Left ventricle myocardium inferior (tissue), 1 donor: ENCODE measurements at regions not wholly inside any gene's neighbourhood (a gene's known extent, or its start where the extent isn't known, plus 50 kb on each side); places are given as distances from the start of the nearest gene placed in this dataset.

Experiments used
- DNase-seq: peaks from one replicate; pipeline ENCODE4 v3.0.0-alpha.2; 2020
- H3K27ac ChIP-seq: fragments of 200-600 bp; replicated peaks from 2 replicates; pipeline ENCODE4 v1.8.0; 2021
- H3K27me3 ChIP-seq: fragments of 200-600 bp; 2 replicates; pipeline ENCODE4 v1.8.0; 2021; ENCODE audit warnings: low read depth
- H3K36me3 ChIP-seq: fragments of 200-600 bp; 2 replicates; pipeline ENCODE4 v1.8.0; 2021
- H3K4me1 ChIP-seq: fragments of 200-600 bp; 2 replicates; pipeline ENCODE4 v1.8.0; 2021
- H3K4me3 ChIP-seq: fragments of 200-600 bp; 2 replicates; pipeline ENCODE4 v1.8.0; 2021; ENCODE audit warnings: mild to moderate bottlenecking, moderate library complexity
- H3K9me3 ChIP-seq: fragments of 200-600 bp; replicated peaks from 2 replicates; pipeline ENCODE4 v1.8.0; 2021
- intact Hi-C: fragments of 100-400 bp; cut with micrococcal nuclease; formaldehyde crosslinking; loops from one replicate; pipeline ENCODE4 v1.11.0; 2022
- TF ChIP-seq, protein P1 (sequence below): fragments of 200-600 bp; IDR thresholded peaks from 2 replicates; pipeline ENCODE4 v1.8.0; 2021; ENCODE audit warnings: antibody characterized with exemption, mild to moderate bottlenecking, borderline replicate concordance
- donor health status: DM: no; HTN: yes; CAD: no; lungs with severe emphysema.

DNA sequence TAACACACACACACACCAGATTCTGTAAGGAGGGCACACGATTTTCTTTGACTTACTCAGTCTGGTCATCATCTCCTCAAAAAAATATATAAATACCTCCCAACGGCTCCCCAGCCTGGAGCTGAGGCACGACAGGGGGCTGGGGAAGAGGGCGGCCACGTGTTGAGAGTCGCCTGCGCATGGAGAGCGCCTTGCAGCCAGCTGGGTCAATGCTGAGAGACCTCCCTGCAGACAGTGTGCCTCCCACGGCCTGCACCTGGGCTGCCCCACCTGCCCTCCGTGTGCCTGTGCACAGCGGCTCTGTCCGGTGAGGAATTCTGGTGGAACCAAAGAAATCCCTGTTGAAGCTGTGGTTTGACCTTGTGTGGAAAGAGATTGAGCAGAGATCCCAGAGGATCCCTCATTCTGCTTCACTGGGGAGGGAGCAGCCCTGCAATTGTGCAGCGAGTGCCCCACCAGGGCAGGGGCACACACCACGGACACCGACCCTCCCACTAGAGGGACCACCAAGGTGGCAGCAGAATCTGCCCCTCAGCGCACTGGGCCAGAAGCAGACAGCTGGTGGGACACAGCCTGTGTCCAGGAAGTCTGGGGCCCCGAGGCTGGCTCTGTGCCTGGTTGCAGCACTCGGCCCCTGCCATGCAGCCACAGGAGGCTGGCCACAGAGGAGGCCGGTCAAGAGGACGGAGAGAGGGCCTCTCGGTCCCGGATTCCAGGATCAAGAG is 150.5 kb upstream of the PPP2R2D start:
- intact Hi-C loops = no loop called here
- no peaks in the 10 kb centered on the region for H3K9me3 ChIP-seq
- no peak for DNase-seq
- peaks cover 75% of the 10 kb centered on the region for H3K27me3 ChIP-seq
- no peak overlapping the region for H3K27ac ChIP-seq
- H3K4me1 ChIP-seq = no peaks in the 10 kb centered on the region
- TF ChIP-seq, protein P1, sequence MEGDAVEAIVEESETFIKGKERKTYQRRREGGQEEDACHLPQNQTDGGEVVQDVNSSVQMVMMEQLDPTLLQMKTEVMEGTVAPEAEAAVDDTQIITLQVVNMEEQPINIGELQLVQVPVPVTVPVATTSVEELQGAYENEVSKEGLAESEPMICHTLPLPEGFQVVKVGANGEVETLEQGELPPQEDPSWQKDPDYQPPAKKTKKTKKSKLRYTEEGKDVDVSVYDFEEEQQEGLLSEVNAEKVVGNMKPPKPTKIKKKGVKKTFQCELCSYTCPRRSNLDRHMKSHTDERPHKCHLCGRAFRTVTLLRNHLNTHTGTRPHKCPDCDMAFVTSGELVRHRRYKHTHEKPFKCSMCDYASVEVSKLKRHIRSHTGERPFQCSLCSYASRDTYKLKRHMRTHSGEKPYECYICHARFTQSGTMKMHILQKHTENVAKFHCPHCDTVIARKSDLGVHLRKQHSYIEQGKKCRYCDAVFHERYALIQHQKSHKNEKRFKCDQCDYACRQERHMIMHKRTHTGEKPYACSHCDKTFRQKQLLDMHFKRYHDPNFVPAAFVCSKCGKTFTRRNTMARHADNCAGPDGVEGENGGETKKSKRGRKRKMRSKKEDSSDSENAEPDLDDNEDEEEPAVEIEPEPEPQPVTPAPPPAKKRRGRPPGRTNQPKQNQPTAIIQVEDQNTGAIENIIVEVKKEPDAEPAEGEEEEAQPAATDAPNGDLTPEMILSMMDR = no peak
- H3K4me3 ChIP-seq = no peak overlapping the region
- H3K36me3 ChIP-seq = no peaks in the 10 kb centered on the region

DNA sequence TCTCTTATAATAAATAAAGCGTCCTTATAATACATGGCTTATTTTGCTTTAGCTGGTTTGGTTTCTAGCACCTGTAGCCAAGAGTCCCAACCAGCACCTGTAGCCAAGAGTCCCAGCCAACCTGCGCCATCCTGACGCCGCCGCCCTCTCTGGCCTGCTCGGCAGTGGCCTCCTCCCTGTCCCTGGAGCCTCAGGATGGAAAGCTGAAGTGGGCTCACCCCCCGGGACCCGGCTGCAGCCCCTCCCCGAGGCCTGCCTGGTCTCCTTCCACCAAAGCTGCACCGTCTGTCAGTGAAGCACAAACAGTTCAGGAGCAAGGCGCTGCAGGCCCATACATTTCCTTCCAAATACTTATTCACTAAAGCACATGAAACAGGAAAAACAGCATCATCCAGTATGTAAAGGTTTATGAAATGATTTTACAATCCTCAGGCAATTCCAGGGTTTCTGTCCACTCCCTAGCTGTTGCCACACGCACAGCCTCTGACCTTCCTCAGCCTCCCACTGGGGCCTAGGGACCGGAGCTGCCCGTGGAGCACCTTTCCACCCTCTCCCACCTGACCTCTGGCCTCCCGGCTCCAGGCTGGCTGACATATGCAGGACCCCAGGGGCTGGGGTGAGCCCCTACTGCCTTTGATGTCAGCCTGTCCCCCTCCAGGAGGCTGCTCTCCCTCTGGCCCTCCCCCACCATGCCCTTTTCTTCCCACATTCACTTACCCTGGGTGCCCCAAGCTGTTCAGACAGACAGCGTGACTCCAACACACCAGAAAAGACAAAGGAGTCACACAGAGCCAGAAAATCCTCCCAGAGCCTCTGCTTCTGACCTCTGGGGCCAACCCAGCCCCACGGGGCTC is 149.6 kb upstream of the PPP2R2D start:
- H3K4me1 ChIP-seq = no peaks in the 10 kb centered on the region
- intact Hi-C loops = no loop called here
- TF ChIP-seq, protein P1 = no peak
- no peak for DNase-seq
- H3K4me3 ChIP-seq = no peak overlapping the region
- H3K36me3 ChIP-seq = no peaks in the 10 kb centered on the region
- H3K27me3 ChIP-seq = peaks cover 67% of the 10 kb centered on the region
- no peaks in the 10 kb centered on the region for H3K9me3 ChIP-seq
- no peak overlapping the region for H3K27ac ChIP-seq

DNA sequence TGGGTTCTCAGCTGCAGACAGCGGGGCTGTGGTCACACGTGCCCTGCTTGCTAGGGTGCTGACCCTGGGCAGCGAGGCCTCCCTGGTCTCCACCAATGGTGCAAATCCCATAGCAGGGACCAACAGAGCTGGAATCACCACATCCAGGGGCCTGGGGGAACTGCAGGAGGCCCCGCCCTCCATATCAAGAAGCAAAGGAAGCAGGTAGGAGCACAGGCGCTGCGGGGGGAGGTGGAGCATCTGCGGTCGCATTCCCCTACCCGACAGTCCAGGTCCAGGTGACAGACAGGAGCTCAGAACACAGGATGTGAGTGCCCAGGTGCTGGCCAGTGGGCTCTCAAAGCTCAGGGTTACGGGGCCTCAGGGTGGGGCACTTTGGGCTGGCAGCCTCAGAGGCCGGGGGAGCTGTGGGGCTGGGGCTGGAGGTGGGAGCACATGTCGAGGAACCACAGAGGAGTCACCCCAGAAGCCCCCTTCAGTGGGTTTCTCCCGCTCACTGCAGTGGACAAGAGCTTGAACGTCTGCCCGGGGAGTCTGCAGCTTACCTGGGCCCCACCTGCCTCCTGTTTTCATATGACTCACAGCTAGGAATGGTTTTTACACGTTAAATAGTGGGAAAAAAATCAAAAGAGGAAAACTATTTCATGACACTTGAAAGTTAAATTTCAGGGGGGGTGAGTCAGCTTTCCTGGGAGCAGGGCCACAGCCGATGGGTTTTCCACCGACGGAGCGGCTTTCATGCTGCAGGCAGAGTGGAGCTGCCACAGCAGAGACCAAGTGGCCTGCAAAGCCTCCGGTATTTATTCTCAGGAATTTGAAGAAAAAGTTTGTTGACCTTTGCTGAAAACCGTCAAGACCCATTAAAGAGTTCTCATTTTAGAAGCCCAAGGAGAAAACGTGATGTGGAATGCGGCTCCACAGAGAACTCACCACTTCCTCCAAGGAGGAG is 148.7 kb upstream of the PPP2R2D start:
- TF ChIP-seq, protein P1 = no peak
- intact Hi-C loops = no loop called here
- Histone ChIP-seq H3K9me3 (no peaks in the 10 kb centered on the region), H3K4me3 (no peak overlapping the region), H3K4me1 (no peaks in the 10 kb centered on the region), H3K27ac (no peak overlapping the region), H3K36me3 (no peaks in the 10 kb centered on the region), H3K27me3 (peaks cover 58% of the 10 kb centered on the region)
- DNase-seq = no peak

DNA sequence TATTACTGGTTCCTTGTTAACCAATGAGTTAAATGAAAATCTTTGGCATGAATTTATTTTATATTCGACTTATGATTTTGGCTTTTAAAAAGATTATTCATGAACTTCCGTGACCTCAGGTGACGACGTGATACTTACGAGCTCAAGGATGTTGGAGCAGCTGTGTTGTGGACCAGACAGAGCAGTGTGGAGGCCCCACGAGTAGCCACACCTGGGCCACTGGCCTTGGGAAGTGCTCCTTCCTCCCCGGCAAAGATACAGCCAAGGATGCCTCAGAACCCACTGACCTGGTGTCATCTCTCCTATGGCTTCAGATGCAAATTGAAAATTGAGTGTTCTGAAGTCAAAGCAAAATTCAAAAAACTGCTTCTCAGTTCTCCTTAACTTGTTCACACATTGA is 147.5 kb upstream of the PPP2R2D start:
- Histone ChIP-seq H3K4me3 (no peak overlapping the region), H3K9me3 (no peaks in the 10 kb centered on the region), H3K27me3 (peaks cover 52% of the 10 kb centered on the region), H3K27ac (no peak overlapping the region), H3K4me1 (no peaks in the 10 kb centered on the region), H3K36me3 (no peaks in the 10 kb centered on the region)
- no peak for DNase-seq
- intact Hi-C loops = no loop called here
- TF ChIP-seq, protein P1 = no peak

DNA sequence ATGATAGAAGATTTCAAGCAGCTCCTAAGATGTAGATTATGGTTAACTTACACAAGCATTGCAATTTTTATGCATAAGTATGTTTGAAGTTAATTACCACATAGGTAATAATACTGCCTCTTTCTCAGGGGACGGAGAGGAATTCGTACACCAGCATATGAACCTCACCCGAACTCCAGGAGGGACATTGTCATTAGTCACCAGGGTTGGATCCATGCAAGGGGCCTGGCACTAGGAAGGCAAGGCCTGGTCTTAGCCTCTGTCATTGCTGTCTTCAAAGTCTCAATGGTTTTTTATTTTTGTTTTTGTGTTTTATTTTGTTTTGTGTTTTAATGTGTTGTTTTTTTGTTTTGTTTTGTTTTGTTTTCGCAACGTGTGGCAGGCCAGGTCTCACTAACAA is 145.6 kb upstream of the PPP2R2D start:
- Histone ChIP-seq H3K27me3 (peaks cover 48% of the 10 kb centered on the region), H3K4me3 (no peak overlapping the region), H3K36me3 (no peaks in the 10 kb centered on the region), H3K27ac (no peak overlapping the region), H3K4me1 (no peaks in the 10 kb centered on the region), H3K9me3 (no peaks in the 10 kb centered on the region)
- intact Hi-C loops = no loop called here
- DNase-seq = no peak
- TF ChIP-seq, protein P1 = no peak
